ENCODE measurements at regions not wholly inside any gene's neighbourhood (a gene's known extent, or its start where the extent isn't known, plus 50 kb on each side); places are given as distances from the start of the nearest gene placed in this dataset.

DNA sequence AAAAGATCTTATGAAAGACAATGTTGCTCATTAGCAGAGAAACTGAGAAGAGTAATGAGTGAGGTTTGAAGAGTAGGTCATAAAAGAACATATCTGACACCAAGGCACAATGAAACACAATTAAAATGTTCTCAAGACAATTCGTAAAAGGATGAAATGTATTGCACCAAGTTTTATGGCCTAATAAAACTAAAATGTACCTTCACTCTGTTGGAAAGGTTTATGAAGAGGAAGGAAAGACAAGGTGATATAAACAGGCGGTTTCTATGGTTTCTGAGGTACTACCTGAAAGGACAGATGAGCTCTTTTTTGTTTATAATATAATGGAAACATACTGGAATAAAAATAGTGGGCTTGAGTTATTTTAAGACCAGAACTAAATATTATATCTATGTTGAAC lies 821.3 kb downstream of the TAF11L14 start:
- no peak for ATAC-seq (ENCODE audit: low read depth)
- TF ChIP-seq, protein P1, sequence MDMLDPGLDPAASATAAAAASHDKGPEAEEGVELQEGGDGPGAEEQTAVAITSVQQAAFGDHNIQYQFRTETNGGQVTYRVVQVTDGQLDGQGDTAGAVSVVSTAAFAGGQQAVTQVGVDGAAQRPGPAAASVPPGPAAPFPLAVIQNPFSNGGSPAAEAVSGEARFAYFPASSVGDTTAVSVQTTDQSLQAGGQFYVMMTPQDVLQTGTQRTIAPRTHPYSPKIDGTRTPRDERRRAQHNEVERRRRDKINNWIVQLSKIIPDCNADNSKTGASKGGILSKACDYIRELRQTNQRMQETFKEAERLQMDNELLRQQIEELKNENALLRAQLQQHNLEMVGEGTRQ (IDR thresholded peaks at IDR 0.05; ENCODE audit: low read depth, low read length), result no peak
- TF ChIP-seq RCOR1 (IDR thresholded peaks at IDR 0.05; ENCODE audit: insufficient replicate concordance, low read length) (no peak), MAZ (IDR thresholded peaks at IDR 0.05; ENCODE audit: borderline replicate concordance, low read depth, low read length) (no peak), CEBPB (IDR thresholded peaks at IDR 0.05; ENCODE audit: low read depth, low read length) (no peak), POLR2A (IDR thresholded peaks at IDR 0.05; ENCODE audit: low read depth, low read length) (no peak), RAD21 (IDR thresholded peaks at IDR 0.05; ENCODE audit: low read length) (no peak)
- Histone ChIP-seq H3K56ac (ENCODE audit: extremely low read depth, insufficient read depth, low read length) (no peak overlapping the region), H2AK5ac (ENCODE audit: low read depth, low read length) (no peak overlapping the region), H3K27ac (ENCODE audit: insufficient read depth, low read length) (no peak overlapping the region), H3K9me1 (ENCODE audit: insufficient read depth, low read length) (no peaks in the 10 kb centered on the region), H3K14ac (replicated peaks; ENCODE audit: low read depth, low read length) (no peak overlapping the region), H4K20me1 (ENCODE audit: insufficient read depth, low read length) (no peaks in the 10 kb centered on the region), H3K79me1 (ENCODE audit: low read depth in 1 of 2, low read length in 2 of 2) (no peaks in the 10 kb centered on the region), H4K91ac (ENCODE audit: insufficient read depth, low read depth, low read length) (no peak overlapping the region), H3K18ac (ENCODE audit: low read depth, low read length) (no peak overlapping the region), H2BK120ac (ENCODE audit: low read depth, low read length) (no peak overlapping the region), H3K4me2 (ENCODE audit: low read depth, low read length) (no peak overlapping the region), H2BK15ac (ENCODE audit: low read depth, low read length) (no peak overlapping the region), H3K9me3 (ENCODE audit: control insufficient read depth, insufficient read depth, low read length) (peaks cover 5% of the 10 kb centered on the region), H4K8ac (ENCODE audit: low read depth in 2 of 2, low read length in 2 of 2) (no peak overlapping the region), H2AK9ac (replicated peaks; ENCODE audit: low read depth, low read length, poor library complexity) (no peak overlapping the region), H2BK20ac (ENCODE audit: low read depth, low read length) (no peak overlapping the region), H3K23ac (ENCODE audit: low read depth, low read length) (no peak overlapping the region), H2BK5ac (ENCODE audit: low read depth, low read length, poor library complexity, severe bottlenecking) (no peak overlapping the region), H3K4me3 (ENCODE audit: insufficient read depth, low read depth, low read length) (no peak overlapping the region), H3K4me1 (ENCODE audit: control insufficient read depth, insufficient read depth, low read length) (no peaks in the 10 kb centered on the region), H4K5ac (ENCODE audit: low read depth, low read length) (no peak overlapping the region), H3K27me3 (ENCODE audit: control insufficient read depth, insufficient read depth, low read length) (no peaks in the 10 kb centered on the region), H3K9ac (ENCODE audit: low read depth, low read length) (no peak overlapping the region), H3K36me3 (ENCODE audit: control insufficient read depth, insufficient read depth, low read length) (no peaks in the 10 kb centered on the region), H3K4ac (ENCODE audit: low read depth, low read length) (no peak overlapping the region), H2AFZ (replicated peaks; ENCODE audit: low read length, poor library complexity) (no peak overlapping the region)
- no peak for DNase-seq
- CTCF ChIA-PET, result no interaction called here
- intact Hi-C loops (cut with micrococcal nuclease) (no loop called here), in situ Hi-C loops (cut with MboI; ENCODE audit: low sequenced_read_pairs) (no loop called here), dilution Hi-C loops (cut with HindIII; ENCODE audit: low sequenced_read_pairs, unreplicated experiment) (no loop called here)
- no CpG with 5 or more reads among the region's 2 CpGs for WGBS, 2 experiments (ENCODE audit: extremely low coverage in 2 of 2, insufficient read length in 1 of 2)
- POLR2A ChIA-PET (ENCODE audit: unreplicated experiment), result no interaction called here
- BruUV-seq (replicated peaks), result no TSS peak

Data from IMR-90 (cell line).